HG03432 (cell line): ENCODE measurements at regions not wholly inside any gene's neighbourhood (a gene's known extent, or its start where the extent isn't known, plus 50 kb on each side); places are given as distances from the start of the nearest gene placed in this dataset.

Source experiments
- ATAC-seq: cut with Tn5 transposase; IDR thresholded peaks from one replicate; pipeline ENCODE4 v1.9.1; 2021; ENCODE audit warnings: mild to moderate bottlenecking, moderate library complexity; ENCODE audit not compliant: unreplicated experiment

- ATAC-seq, result no peak
Observed at GRCh38 chr18:29060349-29060748, 883.4 kb upstream of the CDH2 start.

GRCh38 chr18:29057703-29058102, 880.8 kb upstream of the CDH2 start:
- no peak for ATAC-seq

GRCh38 chr18:29056800-29057199, 879.9 kb upstream of the CDH2 start:
- no peak for ATAC-seq

GRCh38 chr18:29041976-29042375, 865.0 kb upstream of the CDH2 start:
- no peak for ATAC-seq

- no peak for ATAC-seq
Observed at GRCh38 chr18:29034113-29034856, 857.4 kb upstream of the CDH2 start.

GRCh38 chr18:29028560-29028959, 851.6 kb upstream of the CDH2 start:
- ATAC-seq, result no peak

- ATAC-seq, result no peak
Observed at GRCh38 chr18:29018976-29019375, 842.0 kb upstream of the CDH2 start.

GRCh38 chr18:29012883-29013465, 836.0 kb upstream of the CDH2 start:
- no peak for ATAC-seq

GRCh38 chr18:29012364-29012763, 835.4 kb upstream of the CDH2 start:
- ATAC-seq, result no peak

- no peak for ATAC-seq
Observed at GRCh38 chr18:29009250-29009803, 832.4 kb upstream of the CDH2 start.

GRCh38 chr18:29008809-29009208, 831.9 kb upstream of the CDH2 start:
- no peak for ATAC-seq

GRCh38 chr18:29007986-29008654, 831.2 kb upstream of the CDH2 start:
- no peak for ATAC-seq

GRCh38 chr18:29004921-29005320, 828.0 kb upstream of the CDH2 start:
- ATAC-seq, result no peak

- ATAC-seq, result no peak
Observed at GRCh38 chr18:29003194-29003593, 826.3 kb upstream of the CDH2 start.

GRCh38 chr18:29002747-29003146, 825.8 kb upstream of the CDH2 start:
- ATAC-seq, result no peak

- ATAC-seq, result no peak
Observed at GRCh38 chr18:28999726-29000125, 822.8 kb upstream of the CDH2 start.

- ATAC-seq, result no peak
Observed at GRCh38 chr18:28995319-28995718, 818.4 kb upstream of the CDH2 start.

- no peak for ATAC-seq
Observed at GRCh38 chr18:28984731-28985130, 807.8 kb upstream of the CDH2 start.

GRCh38 chr18:28974504-28974903, 797.6 kb upstream of the CDH2 start:
- no peak for ATAC-seq

GRCh38 chr18:28973324-28973723, 796.4 kb upstream of the CDH2 start:
- no peak for ATAC-seq

GRCh38 chr18:28972333-28972907, 795.5 kb upstream of the CDH2 start:
- ATAC-seq, result no peak

GRCh38 chr18:28963481-28963880, 786.6 kb upstream of the CDH2 start:
- ATAC-seq, result no peak
